Osteoblast (primary cell): ENCODE measurements at regions not wholly inside any gene's neighbourhood (a gene's known extent, or its start where the extent isn't known, plus 50 kb on each side); places are given as distances from the start of the nearest gene placed in this dataset.

Experiments
- DNase-seq: peaks from one replicate; pipeline ENCODE4 v3.0.0; 2011; ENCODE audit warnings: low spot score, mixed read lengths; ENCODE audit not compliant: insufficient read length; ENCODE audit errors: missing footprints
- H2AFZ ChIP-seq: 2 replicates; pipeline ENCODE4 v1.6.0; 2011; ENCODE audit warnings: mild to moderate bottlenecking, low read length
- H3K27ac ChIP-seq: 2 replicates; pipeline ENCODE4 v1.5.1; 2011; ENCODE audit warnings: mild to moderate bottlenecking, low read depth, low read length, moderate library complexity
- H3K27me3 ChIP-seq: 2 replicates; pipeline ENCODE4 v1.6.0; 2012; ENCODE audit warnings: mild to moderate bottlenecking, control low read depth, inconsistent platforms, low read length, moderate library complexity; ENCODE audit not compliant: insufficient read depth
- H3K36me3 ChIP-seq: 2 replicates; pipeline ENCODE4 v1.5.1; 2011; ENCODE audit warnings: mild to moderate bottlenecking, low read length, control low read depth, moderate library complexity; ENCODE audit not compliant: insufficient read depth
- H3K4me1 ChIP-seq: 2 replicates; pipeline ENCODE4 v1.5.1; 2011; ENCODE audit warnings: mild to moderate bottlenecking, low read length, control low read depth, moderate library complexity; ENCODE audit not compliant: insufficient read depth
- H3K4me2 ChIP-seq: 2 replicates; pipeline ENCODE4 v1.6.0; 2011; ENCODE audit warnings: mild to moderate bottlenecking, low read length; ENCODE audit not compliant: insufficient read depth
- H3K4me3 ChIP-seq: fragments of 200-600 bp; sonication (generic); 3 replicates; pipeline ENCODE4 v1.5.1; 2012; ENCODE audit warnings: mild to moderate bottlenecking, low read length, inconsistent platforms; ENCODE audit not compliant: insufficient read depth
- H3K79me2 ChIP-seq: 2 replicates; pipeline ENCODE4 v1.6.0; 2012; ENCODE audit warnings: mild to moderate bottlenecking, low read length, control low read depth, inconsistent platforms; ENCODE audit not compliant: insufficient read depth
- H3K9me3 ChIP-seq: 2 replicates; pipeline ENCODE4 v1.5.1; 2011; ENCODE audit warnings: low read depth, low read length, control low read depth
- H4K20me1 ChIP-seq: 2 replicates; pipeline ENCODE4 v1.6.0; 2012; ENCODE audit warnings: mild to moderate bottlenecking, low read length, control low read depth; ENCODE audit not compliant: insufficient read depth
- TF ChIP-seq, protein P1 (sequence below): IDR thresholded peaks from 2 replicates; pipeline ENCODE4 v1.5.1; 2011; ENCODE audit warnings: mild to moderate bottlenecking, low read depth, low read length, moderate library complexity; ENCODE audit errors: extremely low read depth

DNA sequence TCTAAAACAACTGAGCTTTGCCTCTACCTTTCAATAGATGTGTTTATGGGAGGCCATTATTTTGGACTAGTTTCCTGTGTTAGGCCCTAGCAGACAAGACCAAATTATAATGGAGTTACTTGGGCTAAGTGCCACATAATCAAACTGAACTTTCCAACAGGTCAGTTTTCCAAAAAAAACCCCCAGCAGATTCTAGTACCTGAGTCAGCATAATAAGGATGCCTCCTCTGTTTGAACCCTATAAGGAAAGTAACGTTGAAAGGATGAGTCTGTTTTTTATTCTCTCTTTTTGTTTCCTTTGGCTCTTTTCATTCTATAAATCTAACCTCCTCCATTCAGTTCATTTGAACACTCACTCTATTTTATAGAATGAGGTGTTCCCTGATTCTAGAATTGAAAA, 148.1 kb upstream of the FAM3C start:
- H3K4me1 ChIP-seq: peaks cover 27% of the 10 kb centered on the region
- TF ChIP-seq, protein P1, sequence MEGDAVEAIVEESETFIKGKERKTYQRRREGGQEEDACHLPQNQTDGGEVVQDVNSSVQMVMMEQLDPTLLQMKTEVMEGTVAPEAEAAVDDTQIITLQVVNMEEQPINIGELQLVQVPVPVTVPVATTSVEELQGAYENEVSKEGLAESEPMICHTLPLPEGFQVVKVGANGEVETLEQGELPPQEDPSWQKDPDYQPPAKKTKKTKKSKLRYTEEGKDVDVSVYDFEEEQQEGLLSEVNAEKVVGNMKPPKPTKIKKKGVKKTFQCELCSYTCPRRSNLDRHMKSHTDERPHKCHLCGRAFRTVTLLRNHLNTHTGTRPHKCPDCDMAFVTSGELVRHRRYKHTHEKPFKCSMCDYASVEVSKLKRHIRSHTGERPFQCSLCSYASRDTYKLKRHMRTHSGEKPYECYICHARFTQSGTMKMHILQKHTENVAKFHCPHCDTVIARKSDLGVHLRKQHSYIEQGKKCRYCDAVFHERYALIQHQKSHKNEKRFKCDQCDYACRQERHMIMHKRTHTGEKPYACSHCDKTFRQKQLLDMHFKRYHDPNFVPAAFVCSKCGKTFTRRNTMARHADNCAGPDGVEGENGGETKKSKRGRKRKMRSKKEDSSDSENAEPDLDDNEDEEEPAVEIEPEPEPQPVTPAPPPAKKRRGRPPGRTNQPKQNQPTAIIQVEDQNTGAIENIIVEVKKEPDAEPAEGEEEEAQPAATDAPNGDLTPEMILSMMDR: no peak
- H3K9me3 ChIP-seq: no peaks in the 10 kb centered on the region
- no peaks in the 10 kb centered on the region for H3K79me2 ChIP-seq
- H3K4me2 ChIP-seq: peak overlapping the region; percentile 37
- H4K20me1 ChIP-seq: no peaks in the 10 kb centered on the region
- no peaks in the 10 kb centered on the region for H3K27me3 ChIP-seq
- H3K4me3 ChIP-seq: no peak overlapping the region
- no peak overlapping the region for H2AFZ ChIP-seq
- H3K36me3 ChIP-seq: no peaks in the 10 kb centered on the region
- H3K27ac ChIP-seq: peak overlapping the region; percentile 66
- no peak for DNase-seq

DNA sequence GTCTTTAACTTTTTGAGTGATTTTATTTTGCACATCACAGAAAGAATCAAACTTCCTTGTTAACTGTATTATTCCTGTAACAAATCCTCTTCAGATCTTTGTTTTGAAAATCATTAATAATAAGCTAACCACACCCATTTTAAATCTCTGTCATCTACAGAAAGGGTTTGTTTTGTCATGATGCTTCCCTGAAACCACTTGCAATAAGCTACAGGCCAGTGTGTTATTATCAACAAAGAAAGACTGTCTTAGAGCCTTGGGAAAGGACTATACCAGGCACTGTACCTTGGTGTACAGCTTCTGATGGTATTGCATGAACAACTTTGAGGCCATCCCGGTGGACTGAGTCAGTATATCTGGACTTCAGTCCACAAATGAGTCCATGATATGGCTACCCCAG, 145.3 kb upstream of the FAM3C start:
- no peaks in the 10 kb centered on the region for H4K20me1 ChIP-seq
- no peaks in the 10 kb centered on the region for H3K36me3 ChIP-seq
- peak overlapping the region; percentile 43 for H2AFZ ChIP-seq

DNA sequence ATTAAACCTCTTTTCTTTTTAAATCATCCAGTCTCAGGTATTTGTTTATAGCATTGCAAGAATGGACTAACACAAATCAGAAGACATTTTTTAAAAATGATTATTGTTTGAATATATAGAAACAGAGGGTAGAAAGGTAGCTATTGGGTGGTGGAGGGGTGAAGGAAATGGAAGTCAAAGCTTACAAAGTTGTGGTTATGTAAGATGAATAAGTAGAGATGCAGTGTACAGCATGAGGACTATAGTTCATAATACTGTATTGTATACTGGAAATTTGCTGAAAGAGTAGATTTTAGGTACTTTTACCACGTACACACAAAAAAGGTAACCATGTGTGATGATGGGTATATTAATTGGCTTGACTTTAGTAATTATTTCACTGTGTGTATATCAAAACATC, 144.0 kb upstream of the FAM3C start:
- no peaks in the 10 kb centered on the region for H3K9me3 ChIP-seq
- no peak overlapping the region for H3K27ac ChIP-seq
- H3K27me3 ChIP-seq: no peaks in the 10 kb centered on the region
- TF ChIP-seq, protein P1: no peak
- no peak overlapping the region for H3K4me2 ChIP-seq
- no peak overlapping the region for H2AFZ ChIP-seq
- DNase-seq: no peak
- H3K36me3 ChIP-seq: no peaks in the 10 kb centered on the region
- no peaks in the 10 kb centered on the region for H4K20me1 ChIP-seq
- H3K4me1 ChIP-seq: peaks cover 19% of the 10 kb centered on the region
- H3K4me3 ChIP-seq: no peak overlapping the region
- H3K79me2 ChIP-seq: no peaks in the 10 kb centered on the region

More for the DNA sequence above, 145.3 kb upstream of the FAM3C start:
- no peak for DNase-seq
- Histone ChIP-seq H3K27ac (no peak overlapping the region), H3K79me2 (no peaks in the 10 kb centered on the region), H3K4me1 (peaks cover 23% of the 10 kb centered on the region), H3K27me3 (no peaks in the 10 kb centered on the region), H3K4me2 (no peak overlapping the region), H3K4me3 (no peak overlapping the region), H3K9me3 (no peaks in the 10 kb centered on the region)
- TF ChIP-seq, protein P1: no peak

DNA sequence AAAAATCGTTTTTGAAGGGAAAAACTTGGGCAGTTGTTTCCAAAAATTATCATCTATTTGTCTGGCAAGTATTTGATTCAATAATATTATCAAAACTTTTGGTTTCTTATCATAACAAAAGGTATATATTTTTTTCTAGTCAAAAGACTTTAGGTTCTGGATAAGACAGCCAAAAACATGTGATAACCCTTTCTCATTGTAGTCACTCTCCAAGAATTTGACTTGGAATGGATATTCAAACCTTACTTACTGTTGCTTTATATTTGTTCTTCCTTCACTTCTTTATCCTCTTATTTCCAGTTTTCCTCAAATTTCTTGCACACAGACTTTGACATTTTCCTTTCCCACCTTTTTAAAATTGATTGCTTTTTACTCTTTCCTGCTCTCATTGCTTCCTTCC, 140.9 kb upstream of the FAM3C start:
- H3K4me2 ChIP-seq: no peak overlapping the region
- H3K9me3 ChIP-seq: no peaks in the 10 kb centered on the region
- no peaks in the 10 kb centered on the region for H3K36me3 ChIP-seq
- no peak overlapping the region for H3K4me3 ChIP-seq
- no peak for DNase-seq
- H4K20me1 ChIP-seq: no peaks in the 10 kb centered on the region
- TF ChIP-seq, protein P1: no peak
- H3K27me3 ChIP-seq: no peaks in the 10 kb centered on the region
- H2AFZ ChIP-seq: peak overlapping the region; percentile 30
- H3K79me2 ChIP-seq: no peaks in the 10 kb centered on the region
- H3K4me1 ChIP-seq: peaks cover 5% of the 10 kb centered on the region
- H3K27ac ChIP-seq: no peak overlapping the region
